Thoracic aorta (tissue), 2 donors: ENCODE measurements at regions not wholly inside any gene's neighbourhood (a gene's known extent, or its start where the extent isn't known, plus 50 kb on each side); places are given as distances from the start of the nearest gene placed in this dataset.
A peak's percentile ranks its signal among the peaks of the same experiment; 100 is the strongest.

Source experiments
- ATAC-seq: fragments of 150-250 bp; one replicate; pipeline ENCODE4 v1.8.0; 2017; ENCODE audit warnings: low read depth; ENCODE audit not compliant: insufficient number of reproducible peaks, low FRiP score
- DNase-seq: peaks from one replicate; pipeline ENCODE4 v3.0.0-alpha.2; 2020; ENCODE audit warnings: low spot score
- H3K27ac ChIP-seq, 2 donors: fragments of 200-600 bp; sonication (generic); 1 replicate in 1 of 2; 2 replicates in 1 of 2; pipeline ENCODE4 v1.5.1; 2016; ENCODE audit warnings: mild to moderate bottlenecking in 2 of 2, moderate library complexity in 2 of 2
- H3K27me3 ChIP-seq: fragments of 200-600 bp; sonication (generic); replicated peaks from 2 replicates; pipeline ENCODE4 v1.6.0; 2016; ENCODE audit warnings: mild to moderate bottlenecking; ENCODE audit not compliant: insufficient read depth
- H3K36me3 ChIP-seq: fragments of 200-600 bp; sonication (generic); one replicate; pipeline ENCODE4 v1.5.1; 2016
- H3K4me1 ChIP-seq, 2 donors: fragments of 200-600 bp; sonication (generic); 1 replicate in 1 of 2; 2 replicates in 1 of 2; pipeline versions ENCODE4 v1.5.1 to v1.6.0; 2016; ENCODE audit warnings: low read depth in 2 of 2, mild to moderate bottlenecking in 1 of 2; ENCODE audit not compliant: control insufficient read depth in 1 of 2
- H3K4me3 ChIP-seq: fragments of 200-600 bp; sonication (generic); 2 replicates; pipeline ENCODE4 v1.5.1; 2016; ENCODE audit warnings: mild to moderate bottlenecking
- H3K9me3 ChIP-seq: fragments of 200-600 bp; sonication (generic); 2 replicates; pipeline ENCODE4 v1.5.1; 2016
- TF ChIP-seq, protein P1 (sequence below): fragments of 200-600 bp; sonication (generic); IDR thresholded peaks from one replicate; pipeline ENCODE4 v1.5.1; 2019; ENCODE audit warnings: antibody characterized with exemption

DNA sequence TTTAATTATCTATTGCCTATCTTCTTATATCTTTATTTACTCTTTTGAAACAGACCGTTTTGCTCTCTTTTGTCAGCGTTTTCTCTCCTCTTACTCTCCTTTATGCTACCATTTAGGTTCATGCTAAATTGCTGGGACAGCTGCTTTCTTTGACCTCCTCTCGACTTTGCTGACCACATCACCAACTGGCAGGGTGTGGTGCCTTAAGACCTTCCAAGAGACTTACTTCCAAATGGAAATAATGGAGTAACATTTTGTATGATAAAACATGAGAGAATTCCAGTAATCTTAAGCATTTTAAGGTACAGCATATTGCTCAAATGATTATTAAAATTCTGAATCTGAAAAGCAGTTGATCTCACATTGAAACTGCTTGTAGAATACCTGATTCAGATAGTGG is 71.5 kb upstream of the MEF2C start:
- Histone ChIP-seq H3K27me3 (no peaks in the 10 kb centered on the region), H3K9me3 (no peaks in the 10 kb centered on the region), H3K36me3 (no peaks in the 10 kb centered on the region), H3K4me1 (peaks cover 22 to 48% of the 10 kb centered on the region in 2 donors), H3K4me3 (no peak overlapping the region), H3K27ac (peak overlapping the region in 1 of 2 donors; percentile 72)
- TF ChIP-seq, protein P1, sequence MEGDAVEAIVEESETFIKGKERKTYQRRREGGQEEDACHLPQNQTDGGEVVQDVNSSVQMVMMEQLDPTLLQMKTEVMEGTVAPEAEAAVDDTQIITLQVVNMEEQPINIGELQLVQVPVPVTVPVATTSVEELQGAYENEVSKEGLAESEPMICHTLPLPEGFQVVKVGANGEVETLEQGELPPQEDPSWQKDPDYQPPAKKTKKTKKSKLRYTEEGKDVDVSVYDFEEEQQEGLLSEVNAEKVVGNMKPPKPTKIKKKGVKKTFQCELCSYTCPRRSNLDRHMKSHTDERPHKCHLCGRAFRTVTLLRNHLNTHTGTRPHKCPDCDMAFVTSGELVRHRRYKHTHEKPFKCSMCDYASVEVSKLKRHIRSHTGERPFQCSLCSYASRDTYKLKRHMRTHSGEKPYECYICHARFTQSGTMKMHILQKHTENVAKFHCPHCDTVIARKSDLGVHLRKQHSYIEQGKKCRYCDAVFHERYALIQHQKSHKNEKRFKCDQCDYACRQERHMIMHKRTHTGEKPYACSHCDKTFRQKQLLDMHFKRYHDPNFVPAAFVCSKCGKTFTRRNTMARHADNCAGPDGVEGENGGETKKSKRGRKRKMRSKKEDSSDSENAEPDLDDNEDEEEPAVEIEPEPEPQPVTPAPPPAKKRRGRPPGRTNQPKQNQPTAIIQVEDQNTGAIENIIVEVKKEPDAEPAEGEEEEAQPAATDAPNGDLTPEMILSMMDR: no peak
- ATAC-seq (no peak), DNase-seq (no peak)

DNA sequence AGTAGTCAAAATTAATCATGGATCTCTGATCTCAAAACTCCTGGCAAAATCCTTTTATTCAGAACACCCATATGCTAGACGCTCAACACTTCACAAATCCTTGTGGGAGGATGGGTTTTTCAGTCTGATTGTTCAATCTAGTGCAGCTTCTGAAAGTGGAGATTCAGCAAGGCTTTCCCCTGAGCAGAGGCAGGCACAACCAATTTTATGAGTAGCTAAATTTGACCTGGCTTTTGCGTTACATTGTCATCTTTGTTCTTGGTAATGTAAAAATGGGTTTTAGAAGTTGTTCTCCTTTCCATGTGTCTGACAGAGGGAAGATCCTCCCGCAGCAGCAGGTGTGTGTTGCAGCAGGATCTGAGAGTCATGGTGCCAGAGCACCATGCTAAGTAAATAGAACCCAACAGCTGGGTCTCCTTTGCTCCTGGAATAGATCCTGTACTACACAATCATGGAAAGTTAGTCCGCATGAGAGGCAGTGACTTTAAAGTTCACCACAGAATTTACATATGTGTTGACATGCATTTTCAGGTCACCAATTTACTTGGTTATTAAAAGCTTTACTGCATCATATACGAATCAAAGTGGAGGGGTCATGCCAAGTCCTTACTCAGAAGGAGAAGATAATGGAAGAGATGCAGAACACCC is 70.1 kb upstream of the MEF2C start:
- H3K36me3 ChIP-seq: no peaks in the 10 kb centered on the region
- TF ChIP-seq, protein P1: no peak
- no peak for DNase-seq
- no peaks in the 10 kb centered on the region for H3K27me3 ChIP-seq
- H3K4me1 ChIP-seq: peaks cover 24 to 60% of the 10 kb centered on the region in 2 donors
- H3K4me3 ChIP-seq: no peak overlapping the region
- no peaks in the 10 kb centered on the region for H3K9me3 ChIP-seq
- H3K27ac ChIP-seq: peak overlapping the region; percentile 72 to 78
- ATAC-seq: no peak

DNA sequence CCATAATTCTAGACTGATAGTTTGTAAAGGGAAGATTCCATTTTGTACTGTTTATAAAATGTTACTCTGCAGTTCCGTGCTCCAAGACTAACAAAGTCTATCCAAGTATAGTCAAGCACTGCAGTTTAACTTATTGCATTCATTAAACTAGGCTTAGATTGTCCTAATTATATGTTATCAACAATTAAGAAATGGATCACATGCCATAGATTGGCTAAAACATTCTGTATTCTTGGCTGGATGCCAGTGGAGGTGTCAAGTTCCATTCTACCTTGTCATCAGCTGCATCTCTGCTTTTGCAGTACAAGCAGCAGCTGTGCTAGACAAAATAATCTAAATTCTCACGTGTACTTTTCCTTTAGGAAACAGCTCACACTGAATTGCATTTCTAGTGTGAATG is 69.4 kb upstream of the MEF2C start:
- TF ChIP-seq, protein P1: no peak
- no peaks in the 10 kb centered on the region for H3K36me3 ChIP-seq
- H3K27ac ChIP-seq: peak overlapping the region; percentile 72 to 78
- H3K27me3 ChIP-seq: no peaks in the 10 kb centered on the region
- peaks cover 24 to 60% of the 10 kb centered on the region in 2 donors for H3K4me1 ChIP-seq
- peak overlapping the region; percentile 16 for H3K4me3 ChIP-seq
- no peaks in the 10 kb centered on the region for H3K9me3 ChIP-seq
- DNase-seq: no peak
- ATAC-seq: no peak

DNA sequence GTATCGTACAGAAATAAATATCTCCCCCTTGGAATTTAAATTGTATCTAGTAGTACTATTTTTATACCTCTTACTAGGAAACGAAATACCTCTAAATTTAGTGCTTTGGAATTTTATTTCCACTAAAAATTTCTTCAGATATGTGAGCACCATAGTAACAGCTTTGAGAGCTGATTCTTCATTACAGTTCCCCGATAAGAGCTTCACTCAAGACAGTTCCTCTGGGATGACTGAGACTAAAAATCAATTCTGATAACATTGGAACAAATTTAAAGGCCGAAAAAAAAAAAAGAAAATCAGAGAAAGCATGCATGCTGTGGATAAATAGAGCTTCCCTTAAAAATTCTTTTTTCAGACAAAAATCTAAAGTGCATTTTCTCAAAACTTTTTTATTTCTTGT is 68.5 kb upstream of the MEF2C start:
- peak overlapping the region; percentile 45 for H3K4me3 ChIP-seq
- peaks cover 24 to 60% of the 10 kb centered on the region in 2 donors for H3K4me1 ChIP-seq
- H3K9me3 ChIP-seq: no peaks in the 10 kb centered on the region
- no peak for DNase-seq
- TF ChIP-seq, protein P1: no peak
- no peaks in the 10 kb centered on the region for H3K36me3 ChIP-seq
- no peaks in the 10 kb centered on the region for H3K27me3 ChIP-seq
- peak overlapping the region; percentile 72 to 78 for H3K27ac ChIP-seq
- no peak for ATAC-seq

DNA sequence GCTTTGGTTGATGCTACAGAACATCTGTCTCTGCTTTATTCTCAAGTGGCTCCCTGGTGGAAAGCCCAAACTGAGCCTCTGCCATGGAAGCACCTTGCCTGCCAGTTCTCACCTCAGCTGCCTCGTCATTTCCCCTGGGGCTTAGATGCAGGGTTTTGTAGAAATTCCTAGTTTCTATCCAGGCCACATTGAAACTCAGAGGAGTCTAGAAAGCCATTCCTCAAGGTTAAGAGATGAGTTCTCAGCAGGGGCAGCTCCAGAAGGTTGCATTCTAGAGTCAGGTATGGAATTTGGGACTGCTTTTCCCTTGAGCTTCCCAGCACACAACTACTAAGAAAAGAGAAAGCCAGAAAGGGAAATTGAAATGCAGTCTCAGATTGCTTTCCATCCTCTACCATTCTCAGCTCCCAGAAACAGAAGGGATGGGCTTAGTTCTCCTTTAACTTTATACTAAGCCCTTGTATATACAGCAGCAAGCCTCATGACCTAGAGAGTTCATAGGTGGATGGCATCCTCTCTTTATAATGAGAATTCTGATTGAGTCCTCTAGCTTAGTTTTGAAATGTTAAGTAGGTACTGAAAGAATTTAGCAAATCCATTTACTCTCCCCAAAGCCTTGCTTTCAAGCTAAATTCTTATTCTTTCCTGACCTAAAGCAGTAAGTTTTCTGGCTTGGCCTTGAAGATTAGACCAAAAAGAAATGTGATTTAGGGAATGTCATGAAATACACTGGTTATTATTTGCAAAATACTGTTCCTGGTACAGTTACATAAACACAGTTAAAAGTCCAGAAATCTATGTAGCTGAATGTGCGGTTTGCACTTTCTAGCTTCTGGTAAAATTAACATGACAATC is 66.0 kb upstream of the MEF2C start:
- no peak for ATAC-seq
- TF ChIP-seq, protein P1: no peak
- H3K27me3 ChIP-seq: no peaks in the 10 kb centered on the region
- peaks cover 12 to 64% of the 10 kb centered on the region in 2 donors for H3K4me1 ChIP-seq
- DNase-seq: no peak
- H3K36me3 ChIP-seq: no peaks in the 10 kb centered on the region
- H3K4me3 ChIP-seq: peak overlapping the region; percentile 5
- H3K9me3 ChIP-seq: no peaks in the 10 kb centered on the region
- peak overlapping the region; percentile 72 to 78 for H3K27ac ChIP-seq
